GM12865 (cell line): ENCODE measurements at regions not wholly inside any gene's neighbourhood (a gene's known extent, or its start where the extent isn't known, plus 50 kb on each side); places are given as distances from the start of the nearest gene placed in this dataset.

Experiments used
- DNase-seq: peaks from one replicate; pipeline ENCODE4 v3.0.0; 2010; ENCODE audit warnings: low read depth
- H3K4me3 ChIP-seq: 2 replicates; pipeline ENCODE4 v1.5.1; 2011; ENCODE audit warnings: mild to moderate bottlenecking, low read depth, low read length, control low read depth
- TF ChIP-seq, protein P1 (sequence below): IDR thresholded peaks from 2 replicates; pipeline ENCODE4 v1.5.1; 2011; ENCODE audit warnings: low read length, control low read depth, low read depth, inconsistent platforms; ENCODE audit not compliant: insufficient read depth; ENCODE audit errors: missing control alignments

DNA sequence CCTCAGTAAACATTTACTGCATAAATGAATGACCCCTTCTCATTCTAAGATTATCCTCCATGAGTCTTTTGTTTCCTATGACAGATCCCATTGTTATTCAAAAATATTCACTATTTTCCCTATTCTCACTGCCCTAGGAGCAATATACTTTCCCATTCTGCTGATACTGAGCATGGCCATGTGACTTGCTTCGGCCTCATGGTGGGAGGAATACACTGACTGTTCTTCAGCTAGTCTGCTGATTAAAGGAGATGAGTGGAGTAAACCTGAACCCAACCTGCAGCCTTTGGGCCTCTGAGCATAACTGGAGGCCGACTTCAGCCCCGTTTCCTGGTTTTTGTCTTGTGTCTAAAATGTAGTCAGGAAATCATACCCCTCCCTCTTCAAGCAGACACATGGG lies 531.8 kb upstream of the SALL1 start:
- DNase-seq: no peak
- H3K4me3 ChIP-seq: no peak overlapping the region
- TF ChIP-seq, protein P1, sequence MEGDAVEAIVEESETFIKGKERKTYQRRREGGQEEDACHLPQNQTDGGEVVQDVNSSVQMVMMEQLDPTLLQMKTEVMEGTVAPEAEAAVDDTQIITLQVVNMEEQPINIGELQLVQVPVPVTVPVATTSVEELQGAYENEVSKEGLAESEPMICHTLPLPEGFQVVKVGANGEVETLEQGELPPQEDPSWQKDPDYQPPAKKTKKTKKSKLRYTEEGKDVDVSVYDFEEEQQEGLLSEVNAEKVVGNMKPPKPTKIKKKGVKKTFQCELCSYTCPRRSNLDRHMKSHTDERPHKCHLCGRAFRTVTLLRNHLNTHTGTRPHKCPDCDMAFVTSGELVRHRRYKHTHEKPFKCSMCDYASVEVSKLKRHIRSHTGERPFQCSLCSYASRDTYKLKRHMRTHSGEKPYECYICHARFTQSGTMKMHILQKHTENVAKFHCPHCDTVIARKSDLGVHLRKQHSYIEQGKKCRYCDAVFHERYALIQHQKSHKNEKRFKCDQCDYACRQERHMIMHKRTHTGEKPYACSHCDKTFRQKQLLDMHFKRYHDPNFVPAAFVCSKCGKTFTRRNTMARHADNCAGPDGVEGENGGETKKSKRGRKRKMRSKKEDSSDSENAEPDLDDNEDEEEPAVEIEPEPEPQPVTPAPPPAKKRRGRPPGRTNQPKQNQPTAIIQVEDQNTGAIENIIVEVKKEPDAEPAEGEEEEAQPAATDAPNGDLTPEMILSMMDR: no peak

DNA sequence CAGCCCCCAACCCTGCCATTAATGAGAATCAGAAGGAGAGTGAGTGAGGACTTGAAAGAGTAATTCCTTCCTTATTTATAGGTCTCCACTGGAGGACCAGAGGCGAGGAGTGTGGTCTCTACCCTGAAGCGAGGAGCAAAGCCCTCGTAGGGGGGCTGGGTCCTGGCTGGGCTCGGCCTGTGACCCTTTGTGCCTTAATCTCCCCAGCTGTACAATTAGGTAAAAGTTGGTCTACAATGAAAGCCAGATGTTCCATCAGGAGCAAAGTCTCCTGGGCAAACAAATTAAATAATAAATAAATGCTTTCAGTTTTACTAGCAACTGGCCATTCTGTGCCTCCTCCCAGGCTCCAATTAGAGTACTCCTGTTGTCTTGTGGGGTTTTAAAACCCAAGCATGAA lies 523.5 kb upstream of the SALL1 start:
- no peak for DNase-seq
- TF ChIP-seq, protein P1: no peak
- H3K4me3 ChIP-seq: no peak overlapping the region

DNA sequence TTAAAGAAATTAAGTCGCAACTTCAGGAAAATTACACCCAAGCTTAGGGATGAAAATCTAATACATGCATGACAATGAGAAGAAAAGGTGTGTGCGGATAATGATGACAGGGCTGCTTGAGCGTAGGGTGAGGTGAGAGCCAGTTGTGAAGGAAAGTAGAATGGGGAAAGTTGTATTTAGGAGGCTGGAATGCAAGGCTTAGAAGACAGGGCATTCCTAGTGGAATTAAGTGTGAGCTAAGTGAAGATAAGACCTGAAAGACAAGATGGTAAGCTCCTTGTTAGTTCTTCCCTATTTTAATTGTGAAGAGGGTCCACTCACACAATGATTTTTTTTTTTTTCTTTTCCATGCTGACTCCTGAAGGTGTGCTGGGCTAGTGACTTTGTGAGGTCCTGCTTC lies 519.5 kb upstream of the SALL1 start:
- DNase-seq: no peak
- no peak overlapping the region for H3K4me3 ChIP-seq
- TF ChIP-seq, protein P1: no peak

DNA sequence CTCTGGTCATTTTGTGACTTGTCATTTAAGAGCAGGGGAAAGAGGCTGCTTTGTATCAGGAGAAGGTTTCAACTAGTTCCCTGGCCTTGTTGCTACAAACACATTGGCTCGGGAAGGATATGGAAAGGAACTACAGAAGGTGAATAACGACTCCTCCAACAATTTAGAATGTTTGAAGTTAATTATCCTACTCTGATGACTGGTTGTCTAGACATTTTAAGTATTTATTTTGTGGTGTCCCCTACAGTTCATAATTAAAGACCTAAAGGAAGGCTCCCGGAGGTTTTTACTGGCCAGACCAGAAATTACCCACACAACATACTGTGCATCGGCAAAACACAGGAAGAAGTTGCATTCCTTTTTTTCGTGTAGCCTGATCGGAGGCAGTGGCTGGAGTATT lies 515.8 kb upstream of the SALL1 start:
- TF ChIP-seq, protein P1: no peak
- DNase-seq: no peak
- no peak overlapping the region for H3K4me3 ChIP-seq

DNA sequence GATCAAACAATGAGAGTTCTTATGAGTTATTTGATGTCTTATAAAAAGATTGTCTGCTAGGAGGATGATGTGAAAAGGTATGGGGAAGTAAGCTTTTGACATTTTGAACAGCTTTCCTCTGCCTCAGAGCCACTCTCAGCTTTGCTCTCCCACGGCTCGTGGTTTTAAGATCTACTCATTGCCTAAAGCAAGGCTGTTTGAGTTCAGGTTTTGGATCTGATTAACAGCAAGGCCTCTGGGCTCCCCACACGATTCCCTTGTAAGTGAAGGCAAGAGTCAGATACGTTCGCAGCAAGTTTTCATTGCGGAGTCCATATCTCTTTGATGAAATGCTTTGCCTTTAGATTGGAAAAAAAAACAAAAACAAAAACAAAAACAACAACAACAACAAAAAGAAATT lies 515.0 kb upstream of the SALL1 start:
- DNase-seq: no peak
- H3K4me3 ChIP-seq: no peak overlapping the region
- TF ChIP-seq, protein P1: no peak

DNA sequence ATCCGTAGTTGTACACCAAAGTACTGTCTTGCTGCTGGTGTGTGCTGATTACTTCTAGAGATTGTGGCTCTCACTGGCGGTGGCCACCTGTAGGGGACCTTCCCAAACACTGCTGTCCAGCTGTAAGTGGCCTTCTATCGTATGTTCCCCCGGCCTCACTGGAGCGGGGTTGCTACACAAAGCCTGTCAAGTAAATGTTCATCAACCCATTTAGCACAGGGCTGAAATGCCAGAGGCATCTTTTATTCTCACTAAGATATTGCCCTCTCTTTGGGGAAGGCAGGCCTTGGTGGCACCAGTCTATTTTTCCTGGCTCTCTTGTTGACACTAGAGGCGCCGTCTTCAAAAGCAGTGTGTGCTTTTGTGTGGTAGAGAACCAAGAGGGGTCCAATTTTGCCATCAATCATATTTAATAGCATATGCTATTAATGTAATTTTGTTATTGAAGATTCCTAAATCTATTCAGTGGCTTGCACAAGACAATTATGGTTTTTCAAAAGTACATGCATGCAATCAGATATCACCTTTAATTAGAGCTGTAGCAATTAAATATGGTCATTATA lies 514.4 kb upstream of the SALL1 start:
- TF ChIP-seq, protein P1: no peak
- DNase-seq: no peak
- H3K4me3 ChIP-seq: no peak overlapping the region

DNA sequence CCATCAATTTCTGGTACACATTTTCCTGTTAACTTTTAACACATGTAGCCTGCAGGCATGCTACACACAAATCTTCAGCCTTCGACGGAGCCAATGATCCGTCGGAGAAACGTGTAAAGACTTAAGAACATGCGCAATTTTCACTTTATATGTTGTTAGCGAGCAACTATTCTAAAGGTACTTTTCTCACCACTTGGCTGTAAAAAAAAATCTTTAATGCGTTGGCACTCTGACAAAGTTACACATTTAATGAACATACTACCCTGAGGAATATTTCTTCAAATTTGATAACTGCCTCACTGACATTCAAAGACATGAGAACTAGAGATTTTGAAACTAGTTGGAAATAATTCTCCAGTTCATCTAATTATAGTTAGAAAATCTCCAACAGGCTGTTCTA lies 507.5 kb upstream of the SALL1 start:
- no peak for DNase-seq
- TF ChIP-seq, protein P1: no peak
- H3K4me3 ChIP-seq: no peak overlapping the region
